WI38 (cell line): ENCODE measurements at regions not wholly inside any gene's neighbourhood (a gene's known extent, or its start where the extent isn't known, plus 50 kb on each side); places are given as distances from the start of the nearest gene placed in this dataset.

Experiments
- H3K4me3 ChIP-seq: 2 replicates; pipeline ENCODE4 v1.5.1; 2011; ENCODE audit warnings: low read depth, mild to moderate bottlenecking, control low read depth, low read length
- TF ChIP-seq, protein P1 (sequence below): IDR thresholded peaks from 2 replicates; pipeline ENCODE4 v1.5.1; 2012; ENCODE audit warnings: low read depth, mild to moderate bottlenecking, control low read depth, low read length

GRCh38 chr10:90327611-90328010 is 530.2 kb downstream of the HTR7 start:
- TF ChIP-seq, protein P1, sequence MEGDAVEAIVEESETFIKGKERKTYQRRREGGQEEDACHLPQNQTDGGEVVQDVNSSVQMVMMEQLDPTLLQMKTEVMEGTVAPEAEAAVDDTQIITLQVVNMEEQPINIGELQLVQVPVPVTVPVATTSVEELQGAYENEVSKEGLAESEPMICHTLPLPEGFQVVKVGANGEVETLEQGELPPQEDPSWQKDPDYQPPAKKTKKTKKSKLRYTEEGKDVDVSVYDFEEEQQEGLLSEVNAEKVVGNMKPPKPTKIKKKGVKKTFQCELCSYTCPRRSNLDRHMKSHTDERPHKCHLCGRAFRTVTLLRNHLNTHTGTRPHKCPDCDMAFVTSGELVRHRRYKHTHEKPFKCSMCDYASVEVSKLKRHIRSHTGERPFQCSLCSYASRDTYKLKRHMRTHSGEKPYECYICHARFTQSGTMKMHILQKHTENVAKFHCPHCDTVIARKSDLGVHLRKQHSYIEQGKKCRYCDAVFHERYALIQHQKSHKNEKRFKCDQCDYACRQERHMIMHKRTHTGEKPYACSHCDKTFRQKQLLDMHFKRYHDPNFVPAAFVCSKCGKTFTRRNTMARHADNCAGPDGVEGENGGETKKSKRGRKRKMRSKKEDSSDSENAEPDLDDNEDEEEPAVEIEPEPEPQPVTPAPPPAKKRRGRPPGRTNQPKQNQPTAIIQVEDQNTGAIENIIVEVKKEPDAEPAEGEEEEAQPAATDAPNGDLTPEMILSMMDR, result no peak
- H3K4me3 ChIP-seq, result no peak overlapping the region

GRCh38 chr10:90328459-90328858 is 529.4 kb downstream of the HTR7 start:
- TF ChIP-seq, protein P1, result no peak
- no peak overlapping the region for H3K4me3 ChIP-seq

GRCh38 chr10:90328896-90329295 is 528.9 kb downstream of the HTR7 start:
- TF ChIP-seq, protein P1, result no peak
- no peak overlapping the region for H3K4me3 ChIP-seq

DNA sequence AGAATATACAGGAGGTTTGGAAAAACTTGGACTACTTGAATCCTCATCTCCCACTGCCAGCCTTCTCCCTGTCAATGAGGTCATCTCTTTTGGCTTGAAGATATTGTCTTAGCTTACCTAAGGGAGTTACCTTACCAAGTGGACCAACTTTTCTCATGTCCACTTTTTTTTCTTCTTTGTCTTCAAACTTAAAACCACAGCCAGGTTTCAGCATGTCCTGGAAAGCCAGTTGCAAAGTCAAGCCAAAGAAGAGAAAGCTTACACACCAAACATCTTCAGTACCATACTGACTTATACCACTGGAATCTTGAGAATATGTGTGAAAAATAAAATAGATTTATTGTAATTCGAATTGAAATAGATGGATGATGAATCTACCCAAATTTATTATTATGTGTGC is 520.5 kb downstream of the HTR7 start:
- TF ChIP-seq, protein P1, result no peak
- H3K4me3 ChIP-seq, result no peak overlapping the region

DNA sequence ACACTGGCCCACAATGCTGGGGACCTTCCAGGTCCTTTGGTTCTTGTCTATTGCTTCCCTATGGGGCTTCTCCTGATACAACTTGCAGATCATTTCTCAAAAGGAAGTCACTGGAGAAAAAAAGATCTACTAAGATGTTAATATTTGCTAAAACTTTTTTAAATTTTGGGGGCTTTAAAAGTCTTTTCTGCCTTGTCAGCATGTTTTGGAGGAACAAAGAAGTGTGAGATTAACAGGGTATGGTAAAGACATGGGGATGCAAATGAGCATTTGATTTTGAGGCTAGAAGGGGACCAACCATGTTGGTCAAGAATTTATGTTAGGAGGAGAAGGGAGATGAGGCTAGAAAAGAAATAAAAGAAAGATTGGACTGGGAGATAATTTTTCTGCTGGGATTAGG is 515.4 kb downstream of the HTR7 start:
- no peak overlapping the region for H3K4me3 ChIP-seq
- TF ChIP-seq, protein P1, result no peak

- no peak overlapping the region for H3K4me3 ChIP-seq
- TF ChIP-seq, protein P1, result no peak
Observed at GRCh38 chr10:90344226-90344625, 513.6 kb downstream of the HTR7 start.

DNA sequence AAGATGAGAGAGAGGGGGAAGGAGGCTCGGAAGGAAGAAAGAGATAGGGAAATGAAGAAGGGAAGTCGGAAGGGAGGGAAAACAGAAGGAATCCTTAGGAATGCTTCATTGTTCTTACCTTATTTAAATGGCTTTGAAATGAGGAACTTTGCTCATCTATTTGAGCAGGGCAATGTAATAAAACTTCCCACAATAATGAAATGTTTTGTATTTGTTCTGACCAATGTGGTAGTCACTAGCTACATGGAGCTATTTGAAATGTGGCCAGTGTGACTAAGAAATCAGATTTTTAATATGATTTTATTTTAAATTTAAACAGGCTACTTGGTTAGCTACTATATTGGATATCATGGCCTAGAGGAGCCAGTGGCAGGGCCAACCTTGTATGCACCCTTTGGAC is 510.6 kb downstream of the HTR7 start:
- no peak overlapping the region for H3K4me3 ChIP-seq
- TF ChIP-seq, protein P1, result no peak
